SKM-1 treated with dmso at 0.1 percent for 144 hours (cell line): ENCODE measurements at regions not wholly inside any gene's neighbourhood (a gene's known extent, or its start where the extent isn't known, plus 50 kb on each side); places are given as distances from the start of the nearest gene placed in this dataset.
A peak's percentile ranks its signal among the peaks of the same experiment; 100 is the strongest.

ENCODE experiments used
- DNase-seq: peaks from one replicate; lab custom pipeline; 2025; ENCODE audit not compliant: unreplicated experiment; lab: John Stamatoyannopoulos, UW

DNA sequence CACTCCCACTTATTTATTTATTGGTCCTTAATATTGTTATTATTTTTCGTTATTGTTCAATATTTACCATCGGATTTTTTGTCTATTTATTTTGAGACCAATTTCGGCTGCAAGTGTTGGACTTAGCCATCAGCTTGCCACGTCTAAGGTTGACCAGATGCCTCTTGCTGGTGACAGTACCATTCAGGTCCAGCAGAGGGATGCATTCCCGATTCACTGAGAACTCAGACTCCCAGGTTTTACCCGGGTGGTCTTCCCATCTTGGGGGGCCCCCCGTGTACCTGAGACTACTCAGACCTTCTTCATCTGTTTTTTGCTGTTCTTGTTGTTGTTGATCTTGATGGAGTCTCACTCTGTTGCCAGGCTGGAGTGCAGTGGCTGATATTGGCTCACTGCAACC, 1435.2 kb downstream of the UQCRFS1 start:
- no peak for DNase-seq

- DNase-seq: no peak
Observed at GRCh38 chr19:27777242-27777641, 1435.7 kb downstream of the UQCRFS1 start.

DNA sequence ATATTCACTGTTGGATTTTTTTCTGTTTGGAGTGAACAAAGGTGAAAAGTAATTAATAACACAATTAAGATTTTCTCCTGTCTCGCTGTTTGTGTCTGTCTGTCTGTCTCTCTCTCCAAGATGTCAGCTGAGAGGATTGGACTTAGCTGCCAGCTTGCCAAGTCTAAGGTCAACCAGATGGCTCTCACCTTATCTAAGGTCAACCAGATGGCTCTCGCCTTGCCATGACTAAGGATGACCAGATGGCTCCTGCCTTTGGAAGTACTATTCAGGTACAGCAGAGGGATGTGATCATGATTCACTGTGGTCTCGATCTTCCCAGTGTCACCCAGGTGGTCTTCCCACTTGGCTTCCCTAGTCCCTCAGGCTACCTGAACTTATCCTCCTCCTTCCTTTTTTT, 1436.4 kb downstream of the UQCRFS1 start:
- DNase-seq: no peak

DNA sequence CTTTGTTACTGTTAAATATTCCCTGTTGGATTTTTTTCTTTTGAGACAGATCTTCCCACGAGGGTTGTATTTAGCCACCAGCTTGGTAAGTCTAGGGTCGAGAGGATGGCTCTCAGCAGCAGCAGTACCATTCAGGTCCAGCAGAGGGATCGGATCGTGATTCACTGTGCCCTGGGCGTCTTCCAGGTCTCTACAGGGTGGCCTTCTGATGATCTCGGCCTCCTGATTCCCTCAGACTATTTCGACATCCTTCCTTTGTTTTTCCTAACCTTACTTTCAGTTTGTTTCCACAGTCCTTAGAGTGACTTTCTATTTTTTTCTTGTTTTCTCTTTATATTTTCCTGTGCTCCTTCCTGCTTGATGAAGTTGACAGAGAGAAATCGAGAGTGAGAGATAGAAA, 1436.9 kb downstream of the UQCRFS1 start:
- DNase-seq: peak; percentile 44

- no peak for DNase-seq
Observed at GRCh38 chr19:27775395-27775794, 1437.6 kb downstream of the UQCRFS1 start.

GRCh38 chr19:27774827-27775226, 1438.1 kb downstream of the UQCRFS1 start:
- peak; percentile 37 for DNase-seq

- no peak for DNase-seq
Observed at GRCh38 chr19:27774337-27774736, 1438.6 kb downstream of the UQCRFS1 start.

DNA sequence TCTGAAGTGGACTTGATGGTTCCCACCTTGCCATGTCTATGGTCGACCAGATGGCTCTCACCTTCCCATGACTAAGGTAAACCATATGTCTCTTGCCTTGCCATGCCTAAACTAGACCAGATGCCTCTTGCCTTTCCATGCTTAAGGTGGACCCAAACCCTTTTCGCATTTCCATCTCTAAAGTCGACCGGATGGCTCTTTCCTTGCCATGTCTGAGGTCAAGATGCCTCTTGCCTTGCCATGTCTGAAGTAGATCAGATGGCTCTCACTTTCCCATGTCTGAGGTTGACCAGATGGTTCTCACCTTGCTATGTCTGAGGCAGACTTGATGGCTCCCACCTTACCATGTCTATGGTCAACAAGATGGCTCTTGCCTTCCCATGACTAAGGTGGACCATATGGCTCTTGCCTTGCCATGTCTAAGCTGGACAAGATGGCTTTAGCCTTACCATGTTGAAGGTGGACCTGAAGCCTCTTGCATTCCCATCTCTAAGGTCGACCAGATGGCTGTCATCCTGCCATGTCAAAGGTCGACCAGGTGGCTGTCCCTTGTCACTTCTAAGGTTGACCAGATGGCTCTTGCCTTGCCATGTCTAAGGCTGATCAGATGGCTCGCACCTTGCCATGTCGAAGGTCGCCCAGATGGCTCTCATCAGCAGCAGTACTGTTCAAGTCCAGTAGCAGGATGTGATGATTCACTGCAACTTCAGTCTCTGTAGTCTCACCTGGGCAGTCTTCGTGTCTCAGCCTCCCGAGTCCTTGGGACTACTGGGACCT, 1439.4 kb downstream of the UQCRFS1 start:
- DNase-seq: no peak

DNA sequence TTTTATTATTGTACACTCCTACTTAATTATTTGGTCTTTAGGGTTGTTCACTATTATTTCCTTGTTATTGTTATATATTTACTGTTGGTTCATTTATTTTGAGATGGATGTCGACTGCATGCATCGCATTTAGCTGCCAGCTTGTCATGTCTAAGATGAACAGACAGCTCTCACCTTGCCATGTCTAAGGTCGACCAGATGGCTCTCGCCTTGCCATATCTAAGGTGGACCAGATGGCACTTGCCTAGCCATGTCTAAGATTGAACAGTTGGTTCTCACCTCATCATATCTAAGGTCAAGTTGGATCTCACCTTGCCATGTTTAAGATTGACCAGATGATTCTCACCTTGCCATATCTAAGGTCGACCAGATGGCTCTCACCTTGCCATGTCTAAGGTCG, 1440.9 kb downstream of the UQCRFS1 start:
- no peak for DNase-seq

GRCh38 chr19:27770095-27770494, 1442.9 kb downstream of the UQCRFS1 start:
- DNase-seq: no peak

DNA sequence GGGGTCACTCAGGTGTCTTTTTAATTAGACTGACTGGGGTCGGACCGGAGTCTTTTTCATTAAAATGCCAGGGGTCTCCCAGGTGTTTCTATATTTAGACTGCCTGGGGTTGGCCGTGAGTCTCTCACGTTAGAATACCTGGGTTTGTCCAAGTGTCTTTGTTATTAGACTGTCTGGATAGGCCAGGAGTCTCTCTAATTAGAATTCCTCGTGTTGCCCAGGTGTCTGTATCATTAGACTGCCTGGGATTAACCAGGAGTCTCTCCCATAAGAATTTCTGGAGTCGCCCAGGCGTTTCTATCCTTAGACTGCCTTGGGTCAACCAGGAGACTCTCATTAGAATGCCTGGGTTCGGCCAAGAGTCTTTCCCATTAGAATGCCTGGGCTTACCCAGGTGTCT, 1445.7 kb downstream of the UQCRFS1 start:
- no peak for DNase-seq

- no peak for DNase-seq
Observed at GRCh38 chr19:27765912-27766725, 1446.8 kb downstream of the UQCRFS1 start.

- no peak for DNase-seq
Observed at GRCh38 chr19:27765397-27765796, 1447.6 kb downstream of the UQCRFS1 start.

GRCh38 chr19:27764186-27764804, 1448.7 kb downstream of the UQCRFS1 start:
- DNase-seq: no peak

DNA sequence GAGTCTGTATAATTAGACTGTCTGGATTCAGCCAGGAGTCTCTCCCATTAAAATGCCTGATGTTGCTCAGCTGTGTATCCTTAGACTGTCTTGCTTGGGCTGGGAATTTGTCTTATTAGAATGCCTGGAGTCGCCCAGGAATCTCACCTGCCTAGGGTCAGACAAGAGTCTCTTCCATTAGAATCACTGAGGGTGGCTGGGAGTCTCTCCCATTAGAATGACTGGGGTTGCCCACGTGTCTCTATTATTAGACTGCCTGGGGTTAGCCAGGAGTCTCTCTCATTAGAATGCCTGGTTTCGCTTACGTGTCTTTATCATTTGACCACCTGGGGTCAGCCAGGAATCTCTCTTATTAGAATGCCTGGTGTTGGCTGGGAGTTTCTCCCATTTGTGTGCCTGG, 1450.0 kb downstream of the UQCRFS1 start:
- DNase-seq: no peak

DNA sequence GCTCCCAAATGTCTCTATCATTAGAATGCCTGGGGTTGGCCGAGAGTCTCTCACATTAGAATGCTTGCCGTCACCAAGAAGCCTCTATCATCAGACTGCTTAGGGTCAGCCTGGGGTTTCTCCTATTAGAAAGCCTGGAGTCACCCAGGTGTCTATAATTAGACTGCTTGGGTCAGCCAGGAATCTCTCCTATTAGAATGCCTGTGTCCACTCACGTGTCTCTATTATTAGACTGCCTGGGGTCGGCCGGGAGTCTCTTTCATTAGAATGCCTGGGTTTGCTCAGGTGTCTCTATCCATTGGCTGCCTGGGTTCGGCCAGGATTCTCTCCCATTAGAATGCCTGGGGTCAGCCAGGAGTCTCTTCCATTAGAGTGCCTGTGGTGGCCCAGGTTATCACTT, 1453.1 kb downstream of the UQCRFS1 start:
- DNase-seq: no peak

GRCh38 chr19:27758626-27759505, 1454.1 kb downstream of the UQCRFS1 start:
- DNase-seq: no peak

- no peak for DNase-seq
Observed at GRCh38 chr19:27754700-27755099, 1458.3 kb downstream of the UQCRFS1 start.

- DNase-seq: no peak
Observed at GRCh38 chr19:27753622-27754021, 1459.3 kb downstream of the UQCRFS1 start.

- no peak for DNase-seq
Observed at GRCh38 chr19:27752530-27753184, 1460.3 kb downstream of the UQCRFS1 start.

DNA sequence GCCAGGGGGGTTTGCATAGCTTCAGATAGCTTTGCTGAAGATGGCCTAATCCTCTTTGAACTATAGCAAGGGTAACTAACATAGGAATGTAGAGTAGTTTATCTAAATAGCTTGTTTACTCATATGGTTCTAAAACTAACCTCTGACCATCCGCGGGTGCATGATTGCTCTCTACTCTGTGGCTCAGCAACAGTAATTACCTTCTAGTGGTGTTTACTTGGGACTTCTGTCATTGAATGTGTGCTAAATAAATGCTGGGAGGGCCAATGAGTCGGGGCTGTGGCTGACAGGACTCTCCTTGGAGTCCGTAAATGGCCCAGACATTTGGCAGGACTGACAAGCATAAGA, 1461.9 kb downstream of the UQCRFS1 start:
- DNase-seq: no peak
